HL-60 (cell line): ENCODE measurements at regions not wholly inside any gene's neighbourhood (a gene's known extent, or its start where the extent isn't known, plus 50 kb on each side); places are given as distances from the start of the nearest gene placed in this dataset.
"Not testable (repeated sequence)": the region's sequence is repeated elsewhere in the genome, so short reads cannot be mapped to it uniquely, and the experiment has no call there.

Experiments used
- DNase-seq, 2 experiments: peaks; one replicate each; pipeline ENCODE4 v3.0.0-alpha.2; 2010 to 2020; ENCODE audit warnings: low read depth in 1 of 2, low spot score in 1 of 2
- H3K27ac ChIP-seq: fragments of 250-450 bp; sonication (Bioruptor Pico); replicated peaks from 2 replicates; pipeline ENCODE4 v1.5.1; 2020; ENCODE audit warnings: mild to moderate bottlenecking, moderate library complexity
- H3K27me3 ChIP-seq: fragments of 250-450 bp; sonication (Bioruptor Pico); 2 replicates; pipeline ENCODE4 v1.5.1; 2021; ENCODE audit warnings: mild to moderate bottlenecking, moderate library complexity; ENCODE audit not compliant: insufficient read depth, poor library complexity, severe bottlenecking
- H3K4me3 ChIP-seq: replicated peaks from 2 replicates; pipeline ENCODE4 v1.5.1; 2011; ENCODE audit warnings: mild to moderate bottlenecking, control low read depth, low read length; ENCODE audit not compliant: insufficient read depth
- CTCF ChIP-seq: IDR thresholded peaks from one replicate; pipeline ENCODE4 v1.5.1; 2011; ENCODE audit warnings: low read length, control low read depth, inconsistent platforms; ENCODE audit not compliant: insufficient read depth
- GABPA ChIP-seq: IDR thresholded peaks from 2 replicates; pipeline ENCODE4 v1.6.1; 2012; ENCODE audit warnings: low read depth
- POLR2AphosphoS5 ChIP-seq: IDR thresholded peaks from 2 replicates; pipeline ENCODE4 v1.6.1; 2012; ENCODE audit warnings: low read depth
- REST ChIP-seq: IDR thresholded peaks from 2 replicates; pipeline ENCODE4 v1.6.1; 2012; ENCODE audit warnings: low read depth; ENCODE audit not compliant: insufficient replicate concordance
- SPI1 ChIP-seq: IDR thresholded peaks from 2 replicates; pipeline ENCODE4 v1.6.1; 2012; ENCODE audit warnings: low read depth, mild to moderate bottlenecking, borderline replicate concordance

- TF ChIP-seq SPI1: peak; percentile 26; the same call in 1 of the 2 replicates
- TF ChIP-seq CTCF: no peak
- 0 out of 2 replicates have a peak, but pooled peaks have one; percentile 17 for TF ChIP-seq POLR2AphosphoS5
- no peak for TF ChIP-seq GABPA
- TF ChIP-seq REST: no peak
These were observed 1167.7 kb upstream of the ADGRB3 start for GRCh38 chr6:67467341-67467740.

DNA sequence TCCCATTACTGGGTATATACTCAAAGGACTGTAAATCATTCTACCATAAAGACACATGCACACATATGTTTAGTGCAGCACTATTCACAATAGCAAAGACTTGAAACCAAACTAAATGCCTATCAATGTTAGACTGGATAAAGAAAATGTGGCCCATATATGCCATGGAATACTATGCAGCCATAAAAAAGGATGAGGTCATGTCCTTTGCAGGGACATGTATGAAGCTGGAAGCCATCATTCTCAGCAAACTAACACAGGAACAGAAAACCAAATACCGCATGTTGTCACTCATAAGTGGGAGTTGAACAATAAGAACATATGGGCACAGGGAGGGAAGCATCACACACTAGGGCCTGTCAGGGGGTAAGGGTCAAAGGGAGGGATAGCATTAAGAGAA is 1172.4 kb upstream of the ADGRB3 start:
- H3K4me3 ChIP-seq: not testable (repeated sequence)

More at GRCh38 chr6:67467341-67467740, 1167.7 kb upstream of the ADGRB3 start:
- peak in 1 of 2 experiments; percentile 71 for DNase-seq
- Histone ChIP-seq H3K27ac (peak overlapping the region; percentile 86), H3K4me3 (peak overlapping the region; percentile 26), H3K27me3 (no peaks in the 10 kb centered on the region)

GRCh38 chr6:67459556-67459955 is 1175.5 kb upstream of the ADGRB3 start:
- no peak for DNase-seq
- Histone ChIP-seq H3K4me3 (no peak overlapping the region), H3K27ac (no peak overlapping the region), H3K27me3 (no peaks in the 10 kb centered on the region)
- TF ChIP-seq GABPA: no peak
- no peak for TF ChIP-seq CTCF
- no peak for TF ChIP-seq REST
- no peak for TF ChIP-seq POLR2AphosphoS5
- no peak for TF ChIP-seq SPI1

More for the DNA sequence above, 1172.4 kb upstream of the ADGRB3 start:
- not testable (repeated sequence) for H3K27ac ChIP-seq, DNase-seq, H3K27me3 ChIP-seq

- no peak for DNase-seq
These were observed 1176.8 kb upstream of the ADGRB3 start for GRCh38 chr6:67458265-67458664.

More at GRCh38 chr6:67458265-67458664, 1176.8 kb upstream of the ADGRB3 start:
- no peak overlapping the region for H3K4me3 ChIP-seq
- TF ChIP-seq POLR2AphosphoS5 (no peak), CTCF (no peak), REST (no peak), SPI1 (no peak), GABPA (no peak)
- no peak overlapping the region for H3K27ac ChIP-seq
- H3K27me3 ChIP-seq: no peaks in the 10 kb centered on the region
